Activated CD4-positive, alpha-beta T cell treated with anti-CD3 and anti-CD28 coated beads, Interleukin-2, amount 50 U/mL, for 4 hours (primary cell): ENCODE measurements at regions not wholly inside any gene's neighbourhood (a gene's known extent, or its start where the extent isn't known, plus 50 kb on each side); places are given as distances from the start of the nearest gene placed in this dataset.
"Not testable (repeated sequence)": the region's sequence is repeated elsewhere in the genome, so short reads cannot be mapped to it uniquely, and the experiment has no call there.

ENCODE experiments used
- DNase-seq, 2 experiments: peaks; one replicate each; pipeline ENCODE4 v3.0.0-alpha.2; 2020

- DNase-seq, result no peak
Observed at GRCh38 chr4:184280137-184280536, 62.5 kb upstream of the ENPP6 start.

GRCh38 chr4:184279496-184280061, 61.9 kb upstream of the ENPP6 start:
- DNase-seq, result no peak

GRCh38 chr4:184277769-184278168, 60.1 kb upstream of the ENPP6 start:
- not testable (repeated sequence) for DNase-seq

- DNase-seq, result not testable (repeated sequence)
Observed at GRCh38 chr4:184277010-184277409, 59.3 kb upstream of the ENPP6 start.

- DNase-seq, result not testable (repeated sequence)
Observed at GRCh38 chr4:184276346-184276745, 58.7 kb upstream of the ENPP6 start.

GRCh38 chr4:184275766-184276165, 58.1 kb upstream of the ENPP6 start:
- no peak for DNase-seq

GRCh38 chr4:184274286-184274951, 56.7 kb upstream of the ENPP6 start:
- no peak for DNase-seq

- no peak for DNase-seq
Observed at GRCh38 chr4:184273166-184274147, 55.8 kb upstream of the ENPP6 start.

GRCh38 chr4:184270808-184271413, 53.2 kb upstream of the ENPP6 start:
- DNase-seq, result no peak

- DNase-seq, result no peak
Observed at GRCh38 chr4:184269879-184270430, 52.3 kb upstream of the ENPP6 start.

- DNase-seq, result no peak
Observed at GRCh38 chr4:184268584-184269160, 51.0 kb upstream of the ENPP6 start.

GRCh38 chr4:184267673-184268583, 50.3 kb upstream of the ENPP6 start:
- peak; percentile 52 to 53 for DNase-seq
